NB4 (cell line): ENCODE measurements at regions not wholly inside any gene's neighbourhood (a gene's known extent, or its start where the extent isn't known, plus 50 kb on each side); places are given as distances from the start of the nearest gene placed in this dataset.

Experiments
- DNase-seq: peaks from one replicate; pipeline ENCODE4 v3.0.0; 2010; ENCODE audit warnings: low read depth
- H3K4me3 ChIP-seq: one replicate; pipeline ENCODE4 v1.5.1; 2011; ENCODE audit warnings: mild to moderate bottlenecking, low read depth, low read length, moderate library complexity
- MAX ChIP-seq: IDR thresholded peaks from 2 replicates; pipeline ENCODE4 v1.6.1; 2011; ENCODE audit warnings: low read depth, low read length
- MYC ChIP-seq: IDR thresholded peaks from 2 replicates; pipeline ENCODE4 v1.6.1; 2011; ENCODE audit warnings: low read depth, low read length
- POLR2A ChIP-seq: IDR thresholded peaks from 2 replicates; pipeline ENCODE4 v1.6.1; 2011; ENCODE audit warnings: mild to moderate bottlenecking; ENCODE audit not compliant: insufficient read length; ENCODE audit errors: extremely low read depth
- TF ChIP-seq, protein P1 (sequence below): IDR thresholded peaks from one replicate; pipeline ENCODE4 v1.5.1; 2012; ENCODE audit warnings: low read depth, low read length

- DNase-seq = no peak
- no peak overlapping the region for H3K4me3 ChIP-seq
- TF ChIP-seq, protein P1, sequence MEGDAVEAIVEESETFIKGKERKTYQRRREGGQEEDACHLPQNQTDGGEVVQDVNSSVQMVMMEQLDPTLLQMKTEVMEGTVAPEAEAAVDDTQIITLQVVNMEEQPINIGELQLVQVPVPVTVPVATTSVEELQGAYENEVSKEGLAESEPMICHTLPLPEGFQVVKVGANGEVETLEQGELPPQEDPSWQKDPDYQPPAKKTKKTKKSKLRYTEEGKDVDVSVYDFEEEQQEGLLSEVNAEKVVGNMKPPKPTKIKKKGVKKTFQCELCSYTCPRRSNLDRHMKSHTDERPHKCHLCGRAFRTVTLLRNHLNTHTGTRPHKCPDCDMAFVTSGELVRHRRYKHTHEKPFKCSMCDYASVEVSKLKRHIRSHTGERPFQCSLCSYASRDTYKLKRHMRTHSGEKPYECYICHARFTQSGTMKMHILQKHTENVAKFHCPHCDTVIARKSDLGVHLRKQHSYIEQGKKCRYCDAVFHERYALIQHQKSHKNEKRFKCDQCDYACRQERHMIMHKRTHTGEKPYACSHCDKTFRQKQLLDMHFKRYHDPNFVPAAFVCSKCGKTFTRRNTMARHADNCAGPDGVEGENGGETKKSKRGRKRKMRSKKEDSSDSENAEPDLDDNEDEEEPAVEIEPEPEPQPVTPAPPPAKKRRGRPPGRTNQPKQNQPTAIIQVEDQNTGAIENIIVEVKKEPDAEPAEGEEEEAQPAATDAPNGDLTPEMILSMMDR = no peak
- no peak for TF ChIP-seq POLR2A
- TF ChIP-seq MAX = no peak
- TF ChIP-seq MYC = no peak
These were observed 56.0 kb upstream of the ZFP64 start for GRCh38 chr20:52247548-52247947.

DNA sequence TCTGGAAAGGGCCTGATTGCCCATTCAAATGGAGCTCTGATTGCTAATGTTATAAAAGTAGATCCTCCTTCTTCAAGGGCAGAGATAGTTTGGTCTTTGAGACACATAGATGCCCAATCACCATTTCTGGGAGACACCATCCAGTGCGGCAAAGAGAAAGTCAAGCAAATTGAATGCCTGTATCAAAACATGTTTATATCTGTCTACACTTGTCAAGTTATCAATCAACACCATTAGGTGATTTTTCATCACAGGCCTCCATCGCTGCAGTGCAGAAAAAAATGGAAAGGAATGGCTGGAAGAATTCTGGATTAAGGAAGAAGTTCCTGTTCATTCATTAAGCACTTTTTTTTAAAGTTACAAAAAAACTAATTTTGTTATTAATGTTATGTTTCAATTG is 54.8 kb upstream of the ZFP64 start:
- TF ChIP-seq POLR2A = no peak
- DNase-seq = no peak
- no peak overlapping the region for H3K4me3 ChIP-seq

GRCh38 chr20:52244702-52245101 is 53.1 kb upstream of the ZFP64 start:
- H3K4me3 ChIP-seq = no peak overlapping the region
- TF ChIP-seq, protein P1 = no peak
- TF ChIP-seq POLR2A (no peak), MYC (no peak), MAX (no peak)
- DNase-seq = no peak

DNA sequence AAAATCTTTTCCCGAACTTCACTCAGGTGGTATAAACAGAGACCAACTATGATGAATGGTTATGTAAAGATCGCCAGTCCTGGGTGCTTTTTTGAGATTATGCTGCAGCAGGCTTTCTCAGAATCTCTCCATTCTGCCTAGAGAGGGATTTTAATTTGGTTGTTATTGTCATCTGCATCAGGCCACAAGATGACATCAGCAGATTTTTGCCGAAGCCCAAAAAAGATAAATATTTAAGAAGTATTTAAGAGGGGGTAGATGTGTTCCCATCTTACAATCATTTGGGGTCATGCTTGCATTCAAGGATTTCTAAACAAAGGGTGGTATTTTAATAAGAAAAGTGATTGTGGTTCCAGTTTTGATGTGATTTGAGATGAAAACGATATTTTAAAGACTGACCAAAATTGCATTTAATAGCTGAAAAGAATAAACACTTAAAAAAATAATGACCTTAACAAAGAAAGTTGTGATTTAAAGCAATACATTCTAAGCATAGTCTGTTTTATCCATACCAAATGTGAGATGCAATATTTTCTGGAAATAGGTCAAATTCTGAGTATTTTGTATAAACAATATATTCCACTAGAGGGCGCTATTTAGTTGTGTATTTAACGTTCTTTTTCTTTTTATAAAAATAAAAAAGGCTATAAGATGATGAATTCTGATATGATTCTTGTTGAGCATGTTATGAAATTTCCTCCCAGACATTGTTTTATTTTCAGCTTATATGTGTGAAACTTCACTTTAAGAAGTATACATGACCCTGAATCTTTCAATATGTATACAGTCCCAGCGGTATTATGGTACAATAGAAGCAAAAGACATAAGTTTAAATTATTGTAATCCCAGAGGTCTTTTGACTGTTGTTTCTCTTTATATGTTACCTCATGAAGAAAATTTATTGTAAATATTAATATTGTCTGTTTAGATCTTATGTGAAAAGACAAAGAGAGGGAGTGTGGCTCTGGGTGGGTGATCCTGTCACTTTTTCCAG is 51.0 kb upstream of the ZFP64 start:
- no peak overlapping the region for H3K4me3 ChIP-seq
- peak; percentile 15 for DNase-seq
- TF ChIP-seq, protein P1 = no peak
- TF ChIP-seq MYC = no peak
- no peak for TF ChIP-seq MAX
- no peak for TF ChIP-seq POLR2A
